ENCODE measurements at regions not wholly inside any gene's neighbourhood (a gene's known extent, or its start where the extent isn't known, plus 50 kb on each side); places are given as distances from the start of the nearest gene placed in this dataset.

DNA sequence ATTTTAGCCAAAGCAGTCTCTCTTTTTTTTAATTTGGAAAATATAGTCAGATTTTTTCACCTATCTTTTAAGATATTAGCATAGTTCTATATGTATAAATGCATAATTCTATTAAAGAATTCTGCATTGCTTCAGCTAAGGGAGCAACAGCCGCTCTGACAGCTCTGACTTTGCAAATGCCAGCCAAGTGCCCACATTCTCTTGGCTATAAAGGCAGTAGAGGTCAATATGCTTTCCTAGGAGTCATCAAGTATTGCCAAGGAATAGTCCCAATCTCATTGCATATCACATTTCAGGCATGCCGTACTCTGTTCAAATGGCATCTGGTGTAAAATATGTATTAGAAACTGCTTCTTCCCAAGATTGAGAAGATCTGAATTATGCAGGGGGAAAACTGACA lies 161.4 kb downstream of the RPLP1 start:
- TF ChIP-seq POLR2A (IDR thresholded peaks at IDR 0.05) = no peak
- TF ChIP-seq, protein P1, sequence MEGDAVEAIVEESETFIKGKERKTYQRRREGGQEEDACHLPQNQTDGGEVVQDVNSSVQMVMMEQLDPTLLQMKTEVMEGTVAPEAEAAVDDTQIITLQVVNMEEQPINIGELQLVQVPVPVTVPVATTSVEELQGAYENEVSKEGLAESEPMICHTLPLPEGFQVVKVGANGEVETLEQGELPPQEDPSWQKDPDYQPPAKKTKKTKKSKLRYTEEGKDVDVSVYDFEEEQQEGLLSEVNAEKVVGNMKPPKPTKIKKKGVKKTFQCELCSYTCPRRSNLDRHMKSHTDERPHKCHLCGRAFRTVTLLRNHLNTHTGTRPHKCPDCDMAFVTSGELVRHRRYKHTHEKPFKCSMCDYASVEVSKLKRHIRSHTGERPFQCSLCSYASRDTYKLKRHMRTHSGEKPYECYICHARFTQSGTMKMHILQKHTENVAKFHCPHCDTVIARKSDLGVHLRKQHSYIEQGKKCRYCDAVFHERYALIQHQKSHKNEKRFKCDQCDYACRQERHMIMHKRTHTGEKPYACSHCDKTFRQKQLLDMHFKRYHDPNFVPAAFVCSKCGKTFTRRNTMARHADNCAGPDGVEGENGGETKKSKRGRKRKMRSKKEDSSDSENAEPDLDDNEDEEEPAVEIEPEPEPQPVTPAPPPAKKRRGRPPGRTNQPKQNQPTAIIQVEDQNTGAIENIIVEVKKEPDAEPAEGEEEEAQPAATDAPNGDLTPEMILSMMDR (IDR thresholded peaks at IDR 0.05) = no peak
